ENCODE measurements at regions not wholly inside any gene's neighbourhood (a gene's known extent, or its start where the extent isn't known, plus 50 kb on each side); places are given as distances from the start of the nearest gene placed in this dataset.

DNA sequence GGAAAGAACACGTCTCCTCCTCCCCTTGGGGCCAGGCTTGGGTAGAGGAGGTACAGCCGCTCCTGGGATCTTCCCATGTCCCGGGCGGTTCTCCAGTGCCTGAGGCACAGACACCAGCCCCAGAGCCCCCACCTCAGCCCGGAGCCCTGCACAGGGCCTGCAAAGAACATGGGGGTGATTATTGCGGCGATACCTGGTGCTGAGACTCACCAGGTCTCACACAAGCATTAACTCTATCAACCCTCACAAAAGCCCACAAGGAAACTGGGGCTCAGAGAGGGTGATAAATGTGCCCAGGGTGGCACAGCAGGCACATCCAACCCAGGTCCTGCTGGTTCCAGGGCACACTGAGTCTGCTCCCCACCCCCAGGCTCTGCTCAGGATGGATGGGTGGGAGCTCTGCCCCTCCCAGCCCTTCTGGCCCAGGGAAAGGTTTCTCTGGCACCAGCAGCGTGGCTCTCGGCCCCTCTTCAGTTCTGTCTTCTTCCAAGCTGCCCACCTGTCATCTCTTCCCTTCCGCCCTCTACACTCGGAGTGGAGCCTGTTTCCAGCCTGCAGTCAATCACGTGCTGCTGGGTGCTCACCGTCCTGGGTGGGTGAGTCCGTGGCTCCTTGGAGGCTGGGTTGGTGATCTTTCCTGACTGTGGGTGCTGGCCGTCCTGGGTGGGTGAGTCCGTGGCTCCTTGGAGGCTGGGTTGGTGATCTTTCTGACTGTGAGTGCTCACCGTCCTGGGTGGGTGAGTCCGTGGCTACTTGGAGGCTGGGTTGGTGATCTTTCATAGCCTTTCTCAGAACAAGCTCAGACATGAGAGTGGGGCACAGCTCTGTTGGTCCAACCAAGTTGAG lies 53.6 kb upstream of the AJAP1 start:
- intact Hi-C loops (cut with DNase I, micrococcal nuclease), result no loop called here
- DNase-seq (no peak), ATAC-seq (no peak)
- Histone ChIP-seq H3K4me1 (ENCODE audit: low read depth) (no peaks in the 10 kb centered on the region), H3K4me3 (no peak overlapping the region), H3K9me3 (no peaks in the 10 kb centered on the region), H3K36me3 (ENCODE audit: low read depth) (no peaks in the 10 kb centered on the region)
- TF ChIP-seq, protein P1, sequence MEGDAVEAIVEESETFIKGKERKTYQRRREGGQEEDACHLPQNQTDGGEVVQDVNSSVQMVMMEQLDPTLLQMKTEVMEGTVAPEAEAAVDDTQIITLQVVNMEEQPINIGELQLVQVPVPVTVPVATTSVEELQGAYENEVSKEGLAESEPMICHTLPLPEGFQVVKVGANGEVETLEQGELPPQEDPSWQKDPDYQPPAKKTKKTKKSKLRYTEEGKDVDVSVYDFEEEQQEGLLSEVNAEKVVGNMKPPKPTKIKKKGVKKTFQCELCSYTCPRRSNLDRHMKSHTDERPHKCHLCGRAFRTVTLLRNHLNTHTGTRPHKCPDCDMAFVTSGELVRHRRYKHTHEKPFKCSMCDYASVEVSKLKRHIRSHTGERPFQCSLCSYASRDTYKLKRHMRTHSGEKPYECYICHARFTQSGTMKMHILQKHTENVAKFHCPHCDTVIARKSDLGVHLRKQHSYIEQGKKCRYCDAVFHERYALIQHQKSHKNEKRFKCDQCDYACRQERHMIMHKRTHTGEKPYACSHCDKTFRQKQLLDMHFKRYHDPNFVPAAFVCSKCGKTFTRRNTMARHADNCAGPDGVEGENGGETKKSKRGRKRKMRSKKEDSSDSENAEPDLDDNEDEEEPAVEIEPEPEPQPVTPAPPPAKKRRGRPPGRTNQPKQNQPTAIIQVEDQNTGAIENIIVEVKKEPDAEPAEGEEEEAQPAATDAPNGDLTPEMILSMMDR (IDR thresholded peaks at IDR 0.05), result no peak

DNA sequence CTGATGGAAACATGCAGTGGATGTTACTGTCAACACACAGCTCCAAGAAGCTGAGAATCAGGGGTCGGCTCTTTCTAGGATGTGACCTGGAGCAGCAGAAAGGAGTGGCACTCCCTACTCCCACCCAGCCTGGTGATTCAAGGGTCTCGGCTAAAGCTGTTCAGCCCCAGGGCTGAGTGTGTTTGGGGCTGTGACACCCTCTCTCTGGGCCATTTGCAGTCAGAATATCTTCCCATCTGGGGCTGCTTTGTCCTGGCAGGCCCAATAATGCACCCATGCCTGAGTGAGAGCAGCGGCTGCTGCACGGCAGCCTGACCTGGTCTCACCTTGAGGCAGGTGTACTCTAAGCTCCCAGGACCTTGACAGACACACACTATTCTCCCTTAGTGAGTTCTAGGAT lies 52.5 kb upstream of the AJAP1 start:
- ATAC-seq (no peak), DNase-seq (no peak)
- Histone ChIP-seq H3K4me3 (no peak overlapping the region), H3K9me3 (no peaks in the 10 kb centered on the region), H3K36me3 (ENCODE audit: low read depth) (no peaks in the 10 kb centered on the region), H3K4me1 (ENCODE audit: low read depth) (no peaks in the 10 kb centered on the region)
- intact Hi-C loops (cut with DNase I, micrococcal nuclease), result no loop called here
- TF ChIP-seq, protein P1 (IDR thresholded peaks at IDR 0.05), result no peak

DNA sequence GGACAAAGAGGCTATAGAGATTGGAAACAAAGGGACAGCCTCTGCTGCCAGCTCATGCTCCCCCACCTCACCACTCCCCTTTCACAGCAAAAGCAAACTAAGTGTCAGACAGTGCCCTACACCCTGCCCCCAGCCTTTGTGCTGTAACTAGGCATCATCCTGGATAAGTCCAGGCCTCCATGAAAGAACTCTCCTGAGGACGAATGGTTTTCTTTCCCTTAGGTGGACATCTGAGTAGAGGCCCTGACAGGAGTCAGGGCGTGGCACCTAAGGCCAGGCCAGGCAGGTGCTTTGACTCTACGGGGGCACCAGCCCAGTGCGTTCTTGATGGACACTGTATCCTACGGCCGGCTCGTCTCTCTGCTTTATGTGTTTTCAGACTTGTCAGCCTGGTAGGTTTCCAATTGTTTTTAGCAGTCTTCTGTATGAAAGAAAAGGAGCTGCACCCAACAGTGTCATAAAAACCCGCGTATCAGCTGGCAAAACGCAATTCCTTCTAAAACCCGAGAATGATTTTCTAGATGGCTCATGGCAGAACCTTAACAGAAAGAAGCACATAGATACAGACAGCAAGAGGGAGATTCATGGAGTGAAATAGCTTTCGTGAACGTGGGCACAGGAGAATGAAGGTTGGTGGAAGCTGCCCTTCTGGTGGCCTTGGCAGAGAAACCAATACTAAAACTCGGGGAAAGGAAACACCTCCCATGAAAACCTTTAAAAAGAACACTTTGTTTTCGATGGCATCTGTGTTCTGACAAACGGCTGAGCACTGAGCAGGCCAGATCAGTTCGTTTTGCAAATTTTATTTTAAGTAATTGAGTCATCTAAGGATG lies 51.7 kb upstream of the AJAP1 start:
- Histone ChIP-seq H3K36me3 (ENCODE audit: low read depth) (no peaks in the 10 kb centered on the region), H3K4me3 (no peak overlapping the region), H3K9me3 (no peaks in the 10 kb centered on the region), H3K4me1 (ENCODE audit: low read depth) (no peaks in the 10 kb centered on the region)
- DNase-seq (no peak), ATAC-seq (no peak)
- intact Hi-C loops (cut with DNase I, micrococcal nuclease), result no loop called here
- TF ChIP-seq, protein P1 (IDR thresholded peaks at IDR 0.05), result no peak

DNA sequence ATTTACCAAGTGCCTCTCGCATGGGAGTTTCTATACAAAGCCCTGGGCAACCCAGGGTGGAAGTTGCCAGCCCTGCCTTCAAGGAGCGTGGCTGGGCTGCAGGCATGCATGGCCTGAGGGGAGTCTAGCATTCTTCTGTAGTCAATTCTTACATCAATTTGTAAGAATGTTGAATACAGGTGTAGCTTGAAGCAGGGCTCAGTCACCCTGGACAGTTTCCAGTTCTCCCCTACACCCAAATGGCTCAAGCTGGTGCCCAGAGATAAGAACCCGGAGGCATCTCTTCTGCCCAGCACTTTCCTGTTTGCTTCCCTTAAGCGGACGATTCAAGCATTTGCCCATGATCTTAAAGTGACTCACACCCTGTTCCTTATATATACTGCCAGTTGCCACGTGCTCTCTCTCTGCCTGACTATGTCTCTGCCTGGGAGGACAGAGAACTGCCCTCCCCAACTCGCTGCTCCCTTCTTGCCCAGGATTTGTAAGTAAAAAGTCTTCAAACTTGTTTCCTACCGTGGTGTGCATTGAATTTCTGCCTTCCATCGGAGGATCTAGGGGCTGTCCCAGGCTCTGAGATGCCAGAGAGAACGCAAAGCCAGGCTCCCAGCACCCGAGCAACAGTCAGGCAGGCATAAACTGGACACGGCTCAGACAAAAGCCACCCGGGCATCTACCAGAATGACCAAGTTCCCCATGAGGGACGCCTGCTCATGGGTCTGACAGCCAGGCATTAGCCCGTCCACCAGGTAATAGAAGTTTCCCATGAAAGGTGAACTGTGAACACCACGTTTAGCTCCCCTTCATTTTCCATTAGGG lies 50.9 kb upstream of the AJAP1 start:
- TF ChIP-seq, protein P1 (IDR thresholded peaks at IDR 0.05), result no peak
- Histone ChIP-seq H3K36me3 (ENCODE audit: low read depth) (no peaks in the 10 kb centered on the region), H3K4me1 (ENCODE audit: low read depth) (no peaks in the 10 kb centered on the region), H3K4me3 (no peak overlapping the region), H3K9me3 (no peaks in the 10 kb centered on the region)
- ATAC-seq (no peak), DNase-seq (no peak)
- intact Hi-C loops (cut with DNase I, micrococcal nuclease), result no loop called here

All from mucosa of descending colon (tissue), 3 donors.